ENCODE measurements at regions not wholly inside any gene's neighbourhood (a gene's known extent, or its start where the extent isn't known, plus 50 kb on each side); places are given as distances from the start of the nearest gene placed in this dataset.
A peak's percentile ranks its signal among the peaks of the same experiment; 100 is the strongest.

DNA sequence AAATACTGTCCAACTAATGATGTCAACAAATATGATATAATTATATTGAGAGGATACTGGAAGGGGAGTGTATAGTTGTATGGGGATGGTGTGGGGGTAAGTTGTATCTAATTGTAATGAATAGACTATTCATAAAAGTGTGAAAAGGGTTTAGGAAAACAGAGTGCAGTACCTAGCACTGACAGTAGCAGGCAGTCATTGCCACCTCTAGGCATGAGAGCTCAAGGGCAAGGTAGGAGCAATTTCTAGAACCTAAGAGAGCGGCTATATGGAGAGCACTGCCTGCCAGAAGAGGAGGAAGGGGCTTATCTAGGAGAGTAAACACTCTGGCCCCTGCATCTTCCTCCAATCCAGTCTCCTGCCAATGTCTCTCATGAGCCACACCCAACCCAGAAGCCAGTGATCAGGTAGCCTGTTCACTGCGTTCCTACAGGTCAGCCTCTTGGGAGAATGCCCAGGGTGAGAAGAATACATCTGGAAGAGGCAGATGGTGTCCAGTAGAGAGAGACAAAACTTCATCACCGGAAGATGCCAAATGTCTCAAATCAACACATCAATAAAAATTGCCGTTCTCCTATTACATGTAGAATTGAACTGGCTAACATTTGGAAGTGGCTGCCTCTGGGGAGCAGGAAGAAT, 200.0 kb downstream of the LY86 start:
- TF ChIP-seq, protein P1, sequence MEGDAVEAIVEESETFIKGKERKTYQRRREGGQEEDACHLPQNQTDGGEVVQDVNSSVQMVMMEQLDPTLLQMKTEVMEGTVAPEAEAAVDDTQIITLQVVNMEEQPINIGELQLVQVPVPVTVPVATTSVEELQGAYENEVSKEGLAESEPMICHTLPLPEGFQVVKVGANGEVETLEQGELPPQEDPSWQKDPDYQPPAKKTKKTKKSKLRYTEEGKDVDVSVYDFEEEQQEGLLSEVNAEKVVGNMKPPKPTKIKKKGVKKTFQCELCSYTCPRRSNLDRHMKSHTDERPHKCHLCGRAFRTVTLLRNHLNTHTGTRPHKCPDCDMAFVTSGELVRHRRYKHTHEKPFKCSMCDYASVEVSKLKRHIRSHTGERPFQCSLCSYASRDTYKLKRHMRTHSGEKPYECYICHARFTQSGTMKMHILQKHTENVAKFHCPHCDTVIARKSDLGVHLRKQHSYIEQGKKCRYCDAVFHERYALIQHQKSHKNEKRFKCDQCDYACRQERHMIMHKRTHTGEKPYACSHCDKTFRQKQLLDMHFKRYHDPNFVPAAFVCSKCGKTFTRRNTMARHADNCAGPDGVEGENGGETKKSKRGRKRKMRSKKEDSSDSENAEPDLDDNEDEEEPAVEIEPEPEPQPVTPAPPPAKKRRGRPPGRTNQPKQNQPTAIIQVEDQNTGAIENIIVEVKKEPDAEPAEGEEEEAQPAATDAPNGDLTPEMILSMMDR (IDR thresholded peaks at IDR 0.05), result peak; percentile 57
- no peak for TF ChIP-seq EZH2phosphoT487 (IDR thresholded peaks at IDR 0.05)

Data from neural progenitor cell (in vitro differentiated cells).